ENCODE measurements at regions not wholly inside any gene's neighbourhood (a gene's known extent, or its start where the extent isn't known, plus 50 kb on each side); places are given as distances from the start of the nearest gene placed in this dataset.

- Mint-ChIP-seq H3K36me3 (ENCODE audit: insufficient read depth in 1 of 3, low read depth in 3 of 3) (no peaks in the 10 kb centered on the region), H3K4me1 (peaks cover 17 to 22% of the 10 kb centered on the region in 2 experiments), H3K27me3 (ENCODE audit: low read depth) (peaks cover 23% of the 10 kb centered on the region), H3K27ac (no peak overlapping the region), H3K9me3 (no peaks in the 10 kb centered on the region; a peak in 1 of 5 replicates), H3K4me3 (no peak overlapping the region)
- H2BK12ac ChIP-seq (ENCODE audit: insufficient read length, low read depth, low read length): no peak overlapping the region
- H3K27ac ChIP-seq (ENCODE audit: insufficient read length, low read depth, low read length): no peak overlapping the region
- no peak overlapping the region for H2BK5ac ChIP-seq (ENCODE audit: insufficient read length, low read length)
- H3K23ac ChIP-seq (ENCODE audit: insufficient read length, low read depth, low read length): no peak overlapping the region
- H3K4me1 ChIP-seq (ENCODE audit: insufficient read depth, low read length): peaks cover 3% of the 10 kb centered on the region; the same call in 1 of the 2 replicates
- no peak overlapping the region for H4K91ac ChIP-seq (ENCODE audit: insufficient read length, low read depth, low read length)
- H3K9me3 ChIP-seq (ENCODE audit: control insufficient read depth, low read depth, low read length): no peaks in the 10 kb centered on the region
- H3K9ac ChIP-seq (ENCODE audit: extremely low read depth, insufficient read length, low read length): no peak overlapping the region
- peaks cover 3% of the 10 kb centered on the region for H4K20me1 ChIP-seq (ENCODE audit: control insufficient read depth, insufficient read depth, insufficient read length)
- H2BK15ac ChIP-seq (ENCODE audit: low read depth, low read length): no peak overlapping the region
- no peak overlapping the region for H3K18ac ChIP-seq (ENCODE audit: insufficient read length, low read depth, low read length)
- H3K79me1 ChIP-seq (ENCODE audit: insufficient read depth, low read depth, low read length, poor library complexity, severe bottlenecking): no peaks in the 10 kb centered on the region
- no peak overlapping the region for H3K4me2 ChIP-seq (ENCODE audit: insufficient read depth, insufficient read length, low read length)
- WGBS (ENCODE audit: extremely low coverage, insufficient read length, low lambda C conversion rate): no CpG with 5 or more reads among the region's 8 CpGs
- no peak overlapping the region for H2AFZ ChIP-seq (ENCODE audit: low read length)
- no peak for DNase-seq
- no peak overlapping the region for H3K4ac ChIP-seq (ENCODE audit: low read depth, low read length)
- H2AK5ac ChIP-seq (ENCODE audit: insufficient read length, low read length): no peak overlapping the region
- H4K8ac ChIP-seq (replicated peaks; ENCODE audit: insufficient read length, low read depth, low read length): no peak overlapping the region
- no peaks in the 10 kb centered on the region for H3K23me2 ChIP-seq (ENCODE audit: insufficient read length, low read depth, low read length, poor library complexity, severe bottlenecking)
- H3K14ac ChIP-seq (ENCODE audit: insufficient read depth, low read length): no peak overlapping the region
- no peak overlapping the region for H2BK20ac ChIP-seq (ENCODE audit: low read depth, low read length, poor library complexity, severe bottlenecking)
- H4K5ac ChIP-seq (ENCODE audit: insufficient read length, low read depth, low read length): no peak overlapping the region
- H3K27me3 ChIP-seq (ENCODE audit: insufficient read depth, low read length): no peaks in the 10 kb centered on the region
- TF ChIP-seq CTCF (conservative IDR thresholded peaks at IDR 0.05): no peak
- H2BK120ac ChIP-seq (ENCODE audit: low read depth, low read length, poor library complexity, severe bottlenecking): no peak overlapping the region
- H3K56ac ChIP-seq (ENCODE audit: insufficient read length, low read depth, low read length): no peak overlapping the region
- no peak overlapping the region for H3T11ph ChIP-seq (ENCODE audit: low read length)
- no peaks in the 10 kb centered on the region for H3K79me2 ChIP-seq (ENCODE audit: insufficient read depth, low read length)
Measured at GRCh38 chr3:72338082-72338941, 509.9 kb downstream of the SHQ1 start.

All from H9 (cell line).